HPDE6-E6E7 (cell line): ENCODE measurements at regions not wholly inside any gene's neighbourhood (a gene's known extent, or its start where the extent isn't known, plus 50 kb on each side); places are given as distances from the start of the nearest gene placed in this dataset.
"Not testable (repeated sequence)": the region's sequence is repeated elsewhere in the genome, so short reads cannot be mapped to it uniquely, and the experiment has no call there.

Source experiments
- DNase-seq: peaks from one replicate; pipeline ENCODE4 v3.0.0; 2011; ENCODE audit warnings: missing footprints; ENCODE audit errors: extremely low spot score

DNA sequence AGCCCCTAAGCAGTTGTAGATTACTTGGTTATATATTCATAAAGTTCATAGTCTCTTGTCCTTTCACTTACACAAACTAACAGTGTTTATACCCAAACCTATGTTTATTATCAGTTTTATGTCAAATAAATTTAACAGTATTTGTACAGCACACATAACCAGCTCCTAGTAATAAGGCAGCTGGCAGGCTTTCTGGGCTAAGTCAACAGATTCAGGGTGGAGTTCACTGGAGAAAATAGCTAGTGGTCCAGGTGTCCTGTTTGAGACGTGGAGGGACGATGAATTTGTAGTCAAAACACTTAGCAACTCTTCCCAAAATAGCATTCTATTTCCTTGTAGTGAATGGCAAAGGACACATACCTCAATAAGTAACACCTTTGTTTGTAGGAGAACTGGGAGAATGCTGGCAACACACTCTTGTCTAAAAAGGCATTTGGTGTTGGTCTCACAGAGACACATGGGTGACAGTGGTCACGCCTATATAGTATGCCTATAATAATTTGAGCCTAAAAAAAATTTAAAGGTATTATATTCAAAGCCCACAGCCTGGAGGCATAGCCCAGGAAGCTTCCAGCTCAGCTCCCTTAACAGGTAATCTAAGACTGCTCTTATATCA, 156.4 kb upstream of the CARMIL1 start:
- DNase-seq, result no peak

GRCh38 chr6:25124216-25124715, 154.9 kb upstream of the CARMIL1 start:
- no peak for DNase-seq

DNA sequence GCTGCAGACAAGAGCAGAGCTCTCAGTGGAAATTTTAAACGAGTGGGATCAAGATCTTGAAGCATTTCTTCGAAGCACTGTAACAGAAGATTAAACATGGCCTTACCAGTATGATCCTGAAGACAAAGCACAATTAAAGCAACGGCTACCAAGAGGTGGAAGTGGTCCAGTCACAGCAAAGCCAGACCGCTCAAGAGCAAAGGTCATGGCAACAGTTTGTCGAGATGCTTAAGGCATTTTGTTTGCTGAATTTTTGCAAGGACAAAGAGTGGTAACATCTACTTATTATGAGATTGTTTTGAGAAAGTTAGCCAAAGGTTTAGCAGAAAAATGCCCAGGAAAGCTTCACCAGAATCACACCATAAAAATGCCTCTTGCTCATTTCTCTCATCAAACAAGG, 153.4 kb upstream of the CARMIL1 start:
- no peak for DNase-seq

DNA sequence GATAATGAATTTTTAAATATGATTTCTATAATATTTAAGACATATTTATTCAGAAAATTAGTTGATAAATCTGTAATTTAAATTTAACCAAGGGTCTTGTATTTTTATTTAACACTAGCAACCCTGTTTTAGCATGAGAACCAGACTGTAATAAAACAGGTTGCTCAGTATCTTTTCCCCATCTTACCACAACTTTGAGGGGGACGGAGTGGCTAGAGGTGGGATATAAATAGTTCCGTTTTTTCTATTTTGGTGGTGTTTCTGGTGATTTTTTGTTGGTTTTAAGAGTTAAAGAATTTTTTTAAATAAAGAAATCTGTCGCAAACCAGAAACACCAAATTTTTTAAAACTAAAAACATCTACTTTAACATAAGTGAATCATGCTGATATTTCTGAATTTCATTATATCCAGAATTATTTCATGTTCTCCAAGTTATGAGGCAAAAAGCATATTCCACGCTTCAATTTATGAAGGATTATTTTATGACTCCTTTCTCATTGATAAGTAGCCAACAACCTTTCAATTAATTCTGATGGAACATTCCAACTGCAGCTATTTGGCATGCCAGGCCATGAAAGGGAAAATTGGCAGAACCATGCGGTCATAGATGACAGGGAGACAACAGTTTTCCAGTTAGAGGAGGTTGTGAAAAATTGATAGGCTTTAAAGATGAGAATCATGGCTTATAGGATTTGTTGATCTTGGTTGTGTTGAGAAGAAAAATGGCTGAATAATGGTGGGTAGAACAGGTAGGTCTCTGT, 151.9 kb upstream of the CARMIL1 start:
- no peak for DNase-seq

DNA sequence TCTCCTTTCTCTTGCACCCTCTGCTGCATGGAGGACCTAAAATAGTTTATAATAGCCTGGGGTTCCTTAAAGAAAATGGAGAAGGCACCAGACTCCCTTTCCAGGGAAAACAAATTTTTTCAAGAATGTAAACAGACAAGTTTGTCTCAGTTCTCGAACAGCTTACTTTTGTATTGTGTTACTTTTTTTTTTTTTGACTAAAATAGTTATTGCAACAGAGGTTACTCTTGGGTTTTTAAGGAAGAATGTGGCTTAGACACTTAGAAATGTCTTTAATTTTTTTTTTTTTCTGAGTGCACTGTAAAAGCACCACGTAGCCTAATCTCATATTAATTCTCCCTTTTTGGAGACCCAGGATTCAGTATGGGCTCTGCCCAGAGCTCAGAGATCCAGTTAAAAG, 148.7 kb upstream of the CARMIL1 start:
- no peak for DNase-seq

GRCh38 chr6:25132934-25133333, 146.2 kb upstream of the CARMIL1 start:
- no peak for DNase-seq

DNA sequence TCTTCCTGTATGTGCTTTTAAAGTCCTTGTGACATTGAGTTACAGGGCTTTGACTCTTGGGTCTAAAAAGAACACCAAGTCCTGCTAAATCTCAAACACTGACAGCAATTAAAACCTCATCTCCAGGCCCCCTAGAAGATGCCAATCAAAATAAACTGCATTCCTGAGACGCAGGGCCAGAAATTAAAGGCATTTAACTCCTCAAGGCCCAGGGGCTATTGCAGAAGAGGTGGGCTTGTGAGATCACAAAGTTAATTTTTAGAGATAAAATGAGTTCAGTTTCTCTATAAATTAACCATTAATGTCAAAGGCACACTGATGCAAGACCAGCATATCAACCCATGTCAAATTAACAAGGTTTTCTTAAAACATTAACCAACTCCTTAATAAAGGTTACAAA, 145.6 kb upstream of the CARMIL1 start:
- no peak for DNase-seq

DNA sequence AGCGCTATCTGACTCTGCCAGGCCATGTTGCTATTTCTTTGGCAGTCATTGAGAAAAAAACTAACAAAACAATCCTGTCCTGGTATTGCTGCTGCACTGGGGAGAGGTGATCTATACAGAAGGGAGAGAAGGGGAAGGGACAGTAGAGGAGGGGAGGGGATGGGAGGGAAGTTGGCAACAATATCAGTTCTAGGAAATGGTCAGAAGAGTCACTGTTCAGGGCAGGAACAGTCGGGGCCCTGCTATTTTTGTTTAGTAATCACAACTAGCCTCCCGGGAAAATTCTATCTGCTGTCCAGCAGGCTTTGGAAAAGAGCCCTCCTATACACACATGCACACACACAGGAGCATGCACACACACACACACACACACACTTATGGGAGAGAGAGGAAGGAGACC, 142.3 kb upstream of the CARMIL1 start:
- DNase-seq, result no peak

GRCh38 chr6:25137480-25137879, 141.7 kb upstream of the CARMIL1 start:
- DNase-seq, result no peak

DNA sequence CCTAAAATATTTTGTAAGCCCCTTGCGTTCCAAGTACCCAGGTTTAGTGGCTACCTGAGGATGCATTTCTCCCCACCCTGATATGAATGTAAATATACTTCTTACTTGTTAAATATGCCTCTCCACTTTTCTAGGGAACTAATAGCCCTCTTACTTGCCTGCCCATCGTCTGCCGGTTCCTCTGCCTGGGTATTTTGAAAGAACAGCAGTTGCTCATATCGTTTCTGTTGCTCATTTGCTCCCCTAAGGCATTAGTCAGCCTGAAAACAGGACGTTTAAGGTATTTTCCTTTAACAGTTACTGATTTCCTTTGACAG, 141.3 kb upstream of the CARMIL1 start:
- no peak for DNase-seq

GRCh38 chr6:25138233-25138933, 140.8 kb upstream of the CARMIL1 start:
- DNase-seq, result peak; percentile 23

DNA sequence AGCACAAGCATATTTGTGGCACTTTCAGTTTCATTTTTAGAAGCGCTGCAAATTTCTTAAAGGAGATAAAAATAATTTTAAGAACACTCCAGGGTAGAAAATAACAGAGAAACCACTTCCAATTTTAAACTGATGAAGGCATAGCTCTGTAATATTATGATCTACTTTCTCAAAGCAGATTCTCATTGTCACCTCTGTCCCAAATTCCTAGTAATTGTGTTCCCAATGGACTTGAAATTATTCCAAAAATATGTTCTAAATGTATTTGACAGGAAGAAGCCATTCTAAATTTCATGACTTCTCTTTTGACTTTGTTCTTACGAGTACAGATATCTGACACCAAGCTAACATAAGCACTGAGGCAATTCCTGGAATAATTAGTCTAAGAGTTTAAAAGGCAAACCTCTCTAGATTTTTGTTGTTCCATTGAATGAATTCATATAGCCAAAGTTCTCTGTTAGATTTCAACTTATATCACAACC, 140.2 kb upstream of the CARMIL1 start:
- DNase-seq, result no peak

DNA sequence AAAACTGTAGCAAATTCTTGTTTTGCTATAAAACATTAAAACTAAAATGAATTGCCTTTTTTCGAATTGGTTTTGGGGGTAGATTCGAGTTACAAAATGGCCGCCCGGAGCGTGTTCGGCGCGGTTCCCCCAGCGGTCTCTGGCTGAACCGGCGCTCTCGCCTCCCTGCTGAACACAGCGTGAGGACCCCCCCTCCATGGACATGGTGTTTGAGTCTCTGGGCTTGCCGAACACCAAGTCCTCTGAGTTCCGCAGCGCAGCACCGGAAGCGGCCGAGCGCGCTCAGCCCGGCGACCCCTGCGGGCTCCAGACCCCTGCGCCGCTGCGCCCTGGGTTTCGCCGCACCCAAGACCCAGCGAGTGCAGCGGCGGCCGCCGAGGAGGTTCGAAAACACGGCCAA, 139.6 kb upstream of the CARMIL1 start:
- not testable (repeated sequence) for DNase-seq

DNA sequence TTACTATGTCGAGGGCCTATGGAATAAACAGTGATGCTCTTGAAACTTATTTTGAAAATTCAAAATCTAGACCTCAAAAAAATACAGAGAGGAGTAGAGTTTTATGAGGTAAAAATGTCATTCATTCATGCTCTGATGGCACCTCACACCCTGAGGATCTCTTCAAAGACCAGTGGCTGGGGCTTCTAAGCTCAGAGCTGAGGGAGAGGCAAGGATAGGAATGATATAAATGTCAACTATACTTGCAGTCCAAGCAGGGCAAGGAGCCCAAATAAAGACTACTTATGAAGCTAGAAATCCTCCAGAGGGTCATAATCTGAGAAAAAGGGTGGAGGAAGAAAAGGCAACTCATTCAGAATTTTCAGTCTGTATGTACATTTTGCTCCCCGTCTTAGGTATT, 136.7 kb upstream of the CARMIL1 start:
- DNase-seq, result no peak

DNA sequence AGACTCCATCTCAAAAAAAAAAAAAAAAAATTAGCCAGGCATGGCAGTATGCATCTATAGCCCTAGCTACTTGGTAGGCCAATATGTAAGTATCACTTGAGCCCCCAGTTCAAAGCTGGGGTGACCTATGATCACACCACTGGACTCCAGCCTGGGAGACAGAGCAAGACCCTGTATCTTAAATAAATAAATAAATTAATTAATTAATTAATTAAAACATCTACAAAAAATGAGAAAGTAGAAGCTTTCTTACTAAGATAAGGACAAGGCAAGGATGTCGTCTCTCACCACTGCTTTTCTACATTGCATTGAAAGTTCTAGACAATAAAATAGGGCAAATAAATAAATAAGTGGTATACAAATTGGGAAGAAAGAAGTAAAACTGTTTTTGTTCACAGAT, 134.3 kb upstream of the CARMIL1 start:
- no peak for DNase-seq

- no peak for DNase-seq
Measured at GRCh38 chr6:25147223-25147622, 132.0 kb upstream of the CARMIL1 start.

GRCh38 chr6:25150031-25150430, 129.1 kb upstream of the CARMIL1 start:
- no peak for DNase-seq

DNA sequence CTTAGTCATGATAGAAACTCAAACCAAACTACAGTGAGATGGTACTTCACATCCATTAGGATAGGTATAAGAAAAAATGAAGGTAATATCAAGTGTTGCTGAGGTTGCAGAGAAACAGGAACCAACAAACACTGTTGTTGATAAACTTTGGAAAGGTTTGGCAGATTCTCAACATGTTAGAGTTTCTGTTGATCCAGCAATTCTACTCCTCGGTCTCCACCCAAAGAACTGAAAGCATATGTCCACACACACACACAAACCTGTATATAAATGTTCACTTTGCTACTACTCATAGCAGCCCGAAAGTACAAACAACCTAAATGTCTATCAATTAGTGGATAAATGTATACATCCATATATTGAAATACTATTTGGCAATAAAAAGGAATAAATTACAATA, 128.3 kb upstream of the CARMIL1 start:
- no peak for DNase-seq

DNA sequence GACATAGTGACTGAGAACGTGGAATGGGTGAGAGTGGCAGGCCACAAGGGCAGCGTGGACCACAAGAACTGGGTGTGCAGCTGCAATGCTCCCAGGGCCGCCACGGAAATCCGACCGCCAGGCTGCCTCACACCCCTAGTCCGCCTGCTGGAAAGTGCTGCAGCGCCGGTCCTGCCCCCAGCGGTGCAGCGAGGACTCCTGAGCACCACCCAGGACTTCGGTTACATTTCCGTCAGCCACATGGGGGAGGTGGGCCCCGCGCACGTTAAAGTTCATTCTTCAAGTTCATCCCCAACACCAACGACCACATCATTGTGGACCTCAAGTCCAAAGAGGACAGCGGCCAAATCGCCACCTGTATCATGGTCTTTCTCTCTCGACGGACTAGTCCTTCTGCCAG, 126.1 kb upstream of the CARMIL1 start:
- DNase-seq, result no peak

DNA sequence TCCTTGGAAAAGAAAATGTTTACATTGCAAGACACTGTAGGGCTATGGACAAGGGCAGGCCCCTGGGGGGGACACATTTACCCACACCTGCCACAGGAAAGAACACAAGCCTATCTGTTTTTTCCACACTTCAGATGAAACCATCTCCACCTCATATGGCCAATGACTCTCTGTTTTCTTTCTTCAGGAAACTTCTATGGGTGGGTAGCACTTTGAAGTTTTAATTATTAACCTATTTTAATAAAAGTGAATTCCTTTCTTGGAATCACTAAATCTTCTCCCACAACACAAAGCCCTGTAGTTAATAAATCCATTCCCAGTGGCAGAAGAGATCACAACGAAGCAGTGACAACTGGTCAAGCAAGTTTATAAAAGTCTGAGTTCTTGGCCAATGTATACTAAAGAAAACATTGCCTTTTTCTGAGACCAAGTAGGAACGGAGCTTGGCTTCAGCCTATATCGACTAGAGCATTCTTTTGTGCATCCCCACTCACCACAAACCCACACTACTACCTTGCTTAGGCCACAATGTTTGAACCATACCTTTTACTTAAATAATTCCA, 125.1 kb upstream of the CARMIL1 start:
- DNase-seq, result no peak

- DNase-seq, result no peak
Measured at GRCh38 chr6:25155211-25155610, 124.0 kb upstream of the CARMIL1 start.

GRCh38 chr6:25156123-25156522, 123.1 kb upstream of the CARMIL1 start:
- DNase-seq, result no peak

DNA sequence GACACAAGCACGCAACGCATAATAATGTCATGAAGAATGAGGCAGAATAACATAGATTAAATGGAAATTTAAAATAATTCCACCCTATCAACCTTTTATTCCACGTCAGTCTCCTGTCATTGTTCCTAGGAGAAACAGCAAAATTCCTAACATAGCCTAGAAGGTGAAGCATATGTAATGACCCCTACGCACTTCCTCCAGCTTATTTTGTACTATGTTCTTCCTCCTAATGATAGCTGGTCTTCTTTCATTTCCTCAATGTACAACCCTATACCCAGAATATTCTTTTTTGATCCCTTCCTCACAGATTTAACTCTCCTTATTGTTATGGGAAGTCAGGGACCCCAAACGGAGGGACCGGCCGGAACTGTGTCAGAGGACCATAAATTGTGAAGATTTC, 122.0 kb upstream of the CARMIL1 start:
- no peak for DNase-seq
